BLaER1 treated with 17β-estradiol and CSF1 and Interleukin-3, amounts not matched to agents 10 nM and 100 nM (cell line): ENCODE measurements at regions not wholly inside any gene's neighbourhood (a gene's known extent, or its start where the extent isn't known, plus 50 kb on each side); places are given as distances from the start of the nearest gene placed in this dataset.
A peak's percentile ranks its signal among the peaks of the same experiment; 100 is the strongest.

Source experiments
- H3K27ac ChIP-seq, 11 experiments: shearing (Covaris generic); formaldehyde crosslinking; 2 replicates each; pipeline ENCODE4 v1.8.1; 2022
- H3K27me3 ChIP-seq, 11 experiments: shearing (Covaris generic); formaldehyde crosslinking; 2 replicates each; pipeline ENCODE4 v1.8.1; 2022
- H3K36me3 ChIP-seq, 11 experiments: shearing (Covaris generic); formaldehyde crosslinking; 2 replicates each; pipeline ENCODE4 v1.8.1; 2022
- H3K4me1 ChIP-seq, 10 experiments: shearing (Covaris generic); formaldehyde crosslinking; 2 replicates each; pipeline ENCODE4 v1.8.1; 2022
- H3K4me2 ChIP-seq, 11 experiments: shearing (Covaris generic); formaldehyde crosslinking; 2 replicates each; pipeline ENCODE4 v1.8.1; 2022
- H3K4me3 ChIP-seq, 10 experiments: shearing (Covaris generic); formaldehyde crosslinking; 2 replicates each; pipeline ENCODE4 v1.8.1; 2022
- H3K9ac ChIP-seq, 11 experiments: shearing (Covaris generic); formaldehyde crosslinking; 2 replicates each; pipeline ENCODE4 v1.8.1; 2022
- H3K9me3 ChIP-seq, 11 experiments: shearing (Covaris generic); formaldehyde crosslinking; replicated peaks in 1 of 11; 2 replicates each; pipeline ENCODE4 v1.8.1; 2022
- H4K20me1 ChIP-seq, 11 experiments: shearing (Covaris generic); formaldehyde crosslinking; 2 replicates each; pipeline ENCODE4 v1.8.1; 2022
- Cebpa-rat ChIP-seq, 11 experiments: shearing (Covaris generic); IDR thresholded peaks; 2 replicates each; pipeline ENCODE4 v1.8.1; 2022

DNA sequence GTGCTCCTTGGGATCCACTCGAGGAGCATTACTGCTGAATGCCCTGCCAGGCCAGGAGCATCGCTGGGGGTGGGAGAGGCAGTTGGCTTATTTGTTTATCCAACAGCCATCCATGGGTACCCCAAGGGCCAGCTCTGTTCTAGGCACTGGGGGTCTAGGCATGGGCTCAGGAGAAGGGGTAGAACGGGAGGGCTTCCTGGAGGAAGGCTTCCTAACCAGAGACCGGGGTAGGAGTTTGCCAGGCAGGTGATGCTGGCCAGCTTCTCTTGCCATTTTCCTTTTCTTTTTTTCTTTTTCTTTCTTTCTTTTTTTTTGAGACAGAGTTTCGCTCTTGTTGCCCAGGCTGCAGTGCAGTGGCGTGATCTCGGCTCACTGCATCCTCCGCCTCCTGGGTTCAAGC lies 241.0 kb downstream of the SEC14L1 start:
- Histone ChIP-seq H3K4me2 (peak overlapping the region; percentile 61 to 100 (median 81)), H3K9ac (peak overlapping the region in 5 of 11 experiments; percentile 39 to 67 (median 55); a peak in 6 of 22 replicates), H3K9me3 (no peaks in the 10 kb centered on the region), H3K4me3 (no peak overlapping the region), H4K20me1 (peaks cover 92 to 100% (median 98%) of the 10 kb centered on the region in 11 experiments), H3K36me3 (peaks cover 0 to 45% (median 12%) of the 10 kb centered on the region in 11 experiments; a peak in 14 of 22 replicates), H3K4me1 (peaks cover 89 to 100% (median 98%) of the 10 kb centered on the region in 10 experiments), H3K27me3 (no peaks in the 10 kb centered on the region), H3K27ac (peak overlapping the region in 3 of 11 experiments; percentile 23 to 60 (median 43); a peak in 5 of 22 replicates)
- no peak for TF ChIP-seq Cebpa-rat (IDR thresholded peaks at IDR 0.05)

DNA sequence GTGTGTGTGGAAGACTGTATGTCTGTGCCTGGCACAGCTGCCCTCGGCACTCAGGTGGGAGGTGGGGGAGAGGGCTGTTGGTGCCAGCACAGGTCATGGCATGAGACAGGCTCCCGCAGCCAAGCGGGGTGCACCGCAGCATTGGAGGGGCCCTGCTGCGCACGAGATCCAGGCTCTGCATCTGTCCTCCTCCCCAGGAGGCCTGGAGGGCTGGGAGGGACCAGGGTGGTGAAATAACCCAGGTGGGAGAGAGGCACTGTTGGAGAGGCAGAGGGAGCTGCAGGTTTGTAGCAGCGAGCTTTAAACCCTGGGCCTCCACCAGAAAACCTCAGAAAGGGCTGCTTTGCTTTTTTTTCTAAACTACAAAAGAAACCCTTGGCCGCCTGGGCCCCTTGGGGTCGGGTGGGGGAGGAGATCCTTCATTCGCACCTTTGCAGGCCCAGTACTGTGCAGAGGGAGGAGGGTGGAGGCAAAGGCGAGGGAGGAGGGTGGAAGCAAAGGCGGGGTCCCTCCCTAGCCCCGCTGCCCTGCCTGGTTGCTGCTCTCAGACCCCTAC lies 241.7 kb downstream of the SEC14L1 start:
- Histone ChIP-seq H3K4me2 (peak overlapping the region; percentile 61 to 100 (median 81)), H3K27ac (peak overlapping the region in 5 of 11 experiments; percentile 11 to 60 (median 20); a peak in 8 of 22 replicates), H3K27me3 (no peaks in the 10 kb centered on the region), H3K36me3 (peaks cover 0 to 40% (median 12%) of the 10 kb centered on the region in 11 experiments; a peak in 14 of 22 replicates), H3K9ac (peak overlapping the region in 7 of 11 experiments; percentile 16 to 67 (median 51); a peak in 11 of 22 replicates), H3K9me3 (no peaks in the 10 kb centered on the region), H3K4me1 (peaks cover 89 to 100% (median 98%) of the 10 kb centered on the region in 10 experiments), H3K4me3 (peak overlapping the region in 2 of 10 experiments; percentile 29 to 46; a peak in 1 of 20 replicates), H4K20me1 (peaks cover 92 to 100% (median 98%) of the 10 kb centered on the region in 11 experiments)
- TF ChIP-seq Cebpa-rat (IDR thresholded peaks at IDR 0.05), result no peak

DNA sequence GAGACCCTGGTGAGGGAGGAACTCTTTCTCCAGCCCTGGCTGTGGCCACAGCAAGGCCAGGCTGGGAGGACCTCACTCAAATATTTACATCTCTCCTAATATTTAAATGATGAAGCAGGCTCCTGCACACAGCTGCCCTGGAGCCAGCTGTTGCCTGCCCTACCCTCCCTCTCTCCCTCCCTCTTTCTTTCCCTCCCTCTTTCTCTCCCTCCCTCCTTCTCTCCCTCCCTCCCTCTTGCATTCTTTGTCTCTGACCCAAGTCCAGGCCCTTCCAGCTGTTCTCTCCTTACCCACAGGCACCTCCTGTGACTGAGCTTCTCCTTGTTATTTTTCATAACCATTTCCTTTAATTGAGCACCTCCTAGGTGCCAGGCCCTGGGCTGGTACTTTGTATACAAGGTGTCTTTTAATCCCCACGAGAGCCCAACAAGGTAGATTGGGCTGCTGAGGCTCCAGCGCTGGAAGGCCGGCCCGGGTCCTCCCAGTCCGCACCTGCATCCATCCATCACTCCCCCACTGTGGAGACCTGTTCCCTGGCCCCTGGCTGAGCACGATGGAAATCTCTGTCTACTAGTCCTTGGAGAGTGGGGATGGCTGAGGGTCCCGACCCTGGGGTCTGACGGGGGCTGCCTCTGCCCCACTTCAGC lies 242.3 kb downstream of the SEC14L1 start:
- H3K27ac ChIP-seq, result peak overlapping the region in 5 of 11 experiments; percentile 11 to 60 (median 20); a peak in 7 of 22 replicates
- no peaks in the 10 kb centered on the region for H3K27me3 ChIP-seq
- H3K36me3 ChIP-seq, result peaks cover 0 to 35% (median 12%) of the 10 kb centered on the region in 11 experiments; a peak in 14 of 22 replicates
- TF ChIP-seq Cebpa-rat (IDR thresholded peaks at IDR 0.05), result no peak
- no peak overlapping the region for H3K4me3 ChIP-seq
- peaks cover 87 to 98% (median 94%) of the 10 kb centered on the region in 11 experiments for H4K20me1 ChIP-seq
- H3K4me1 ChIP-seq, result peaks cover 88 to 100% (median 98%) of the 10 kb centered on the region in 10 experiments
- peak overlapping the region; percentile 61 to 100 (median 81) for H3K4me2 ChIP-seq
- peak overlapping the region in 7 of 11 experiments; percentile 16 to 67 (median 51); a peak in 11 of 22 replicates for H3K9ac ChIP-seq
- H3K9me3 ChIP-seq, result no peaks in the 10 kb centered on the region

DNA sequence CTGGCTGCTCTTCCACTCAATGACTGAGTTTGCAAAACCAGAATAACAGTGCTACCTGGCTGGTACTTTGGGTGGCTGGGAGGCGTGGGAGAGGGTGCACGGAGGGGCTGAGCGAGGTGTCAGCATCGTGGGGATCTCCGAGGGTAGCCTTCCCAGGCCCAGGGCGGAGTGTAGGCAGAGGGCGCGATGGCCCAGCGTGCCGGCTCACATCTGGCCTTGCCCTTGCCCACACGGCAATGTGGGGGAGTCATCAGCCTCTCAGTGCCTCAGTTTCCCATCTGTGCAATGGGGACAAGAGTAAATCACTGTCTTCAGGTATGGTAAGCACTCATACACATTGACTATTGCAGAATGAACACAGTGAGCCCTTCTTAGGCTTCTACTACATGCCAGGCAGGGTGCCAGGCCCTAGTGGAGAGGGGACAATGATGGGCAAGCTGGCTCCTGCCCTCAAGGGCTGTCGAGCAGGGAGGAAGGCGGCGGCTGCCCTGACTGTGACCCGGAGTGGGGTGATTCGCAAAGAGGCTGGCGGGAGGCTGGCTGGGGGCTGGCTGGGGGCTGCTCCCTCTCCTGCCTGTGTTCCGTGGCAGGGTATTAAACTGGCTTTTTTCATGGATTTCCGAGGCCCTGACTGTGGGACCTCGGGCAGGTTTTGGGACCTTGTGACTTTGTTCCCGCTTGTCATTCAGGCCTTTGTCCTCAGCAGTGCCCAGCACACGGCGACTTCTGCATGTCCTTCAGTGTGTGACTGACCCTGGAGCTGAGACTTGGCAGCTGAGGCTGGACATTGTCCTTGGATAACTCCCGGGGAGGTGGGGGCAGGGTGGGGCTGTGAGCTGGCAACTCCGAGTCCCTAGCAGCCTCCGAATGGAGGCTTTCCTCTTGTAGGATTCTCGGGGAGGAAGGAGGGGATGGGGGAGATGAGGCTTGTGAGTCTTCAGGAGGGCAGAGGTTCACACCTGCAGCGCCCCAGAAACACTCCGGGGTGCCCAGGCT lies 243.1 kb downstream of the SEC14L1 start:
- Histone ChIP-seq H4K20me1 (peaks cover 83 to 98% (median 92%) of the 10 kb centered on the region in 11 experiments), H3K4me1 (peaks cover 88 to 100% (median 98%) of the 10 kb centered on the region in 10 experiments), H3K36me3 (peaks cover 0 to 33% (median 10%) of the 10 kb centered on the region in 11 experiments; a peak in 14 of 22 replicates), H3K9ac (peak overlapping the region in 1 of 11 experiments; percentile 9; a peak in 1 of 22 replicates), H3K27me3 (no peaks in the 10 kb centered on the region), H3K4me3 (no peak overlapping the region), H3K27ac (peak overlapping the region in 1 of 11 experiments; percentile 18; a peak in 1 of 22 replicates), H3K4me2 (peak overlapping the region in 8 of 11 experiments; percentile 5 to 100 (median 58); a peak in 11 of 22 replicates), H3K9me3 (no peaks in the 10 kb centered on the region)
- TF ChIP-seq Cebpa-rat (IDR thresholded peaks at IDR 0.05), result no peak

DNA sequence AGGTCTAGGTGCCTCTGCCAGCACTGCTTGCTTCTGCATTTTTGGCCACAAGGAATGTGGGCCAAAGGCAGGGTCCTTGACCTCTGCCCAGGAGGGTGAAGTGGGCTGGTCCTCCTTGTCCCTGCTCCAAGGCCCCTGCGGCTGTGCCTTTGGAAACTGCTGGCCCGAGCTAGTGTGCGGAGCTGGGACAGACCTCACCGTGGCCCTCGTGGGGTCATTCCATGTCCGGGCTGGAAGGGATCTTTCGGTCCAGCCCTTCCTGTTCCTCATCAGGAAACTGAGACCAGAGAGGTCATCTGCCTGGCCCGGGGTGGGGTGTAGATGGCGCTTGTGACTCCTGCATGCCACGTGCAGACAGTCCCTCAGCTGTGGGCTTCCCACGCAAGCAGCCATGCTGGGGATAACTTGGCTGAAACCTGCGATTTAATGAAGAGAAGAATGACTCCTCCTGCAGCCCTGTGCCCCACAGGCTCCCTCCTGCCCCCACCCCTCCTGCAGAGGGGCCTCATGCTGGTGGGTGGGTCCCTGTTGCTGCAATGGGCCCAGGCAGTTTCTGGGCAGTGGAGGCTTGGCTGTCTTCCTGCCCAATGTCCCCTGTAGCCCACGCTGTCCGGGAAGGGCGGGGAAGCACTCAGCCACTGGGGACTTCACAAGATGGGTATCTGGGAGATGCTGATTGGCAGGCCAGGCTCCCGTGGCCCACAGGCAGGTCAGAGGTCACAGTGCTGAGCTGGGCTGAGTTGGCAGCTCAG lies 245.2 kb downstream of the SEC14L1 start:
- peaks cover 0 to 27% (median 11%) of the 10 kb centered on the region in 11 experiments; a peak in 14 of 22 replicates for H3K36me3 ChIP-seq
- no peak for TF ChIP-seq Cebpa-rat (IDR thresholded peaks at IDR 0.05)
- H3K9me3 ChIP-seq, result no peaks in the 10 kb centered on the region
- no peaks in the 10 kb centered on the region for H3K27me3 ChIP-seq
- no peak overlapping the region for H3K4me3 ChIP-seq
- H3K4me2 ChIP-seq, result peak overlapping the region; percentile 91 to 100 (median 97)
- peak overlapping the region in 9 of 11 experiments; percentile 6 to 64 (median 45); a peak in 14 of 22 replicates for H3K27ac ChIP-seq
- peaks cover 83 to 99% (median 96%) of the 10 kb centered on the region in 10 experiments for H3K4me1 ChIP-seq
- H3K9ac ChIP-seq, result peak overlapping the region; percentile 23 to 82 (median 51); a peak in 19 of 22 replicates
- peaks cover 64 to 82% (median 75%) of the 10 kb centered on the region in 11 experiments for H4K20me1 ChIP-seq

DNA sequence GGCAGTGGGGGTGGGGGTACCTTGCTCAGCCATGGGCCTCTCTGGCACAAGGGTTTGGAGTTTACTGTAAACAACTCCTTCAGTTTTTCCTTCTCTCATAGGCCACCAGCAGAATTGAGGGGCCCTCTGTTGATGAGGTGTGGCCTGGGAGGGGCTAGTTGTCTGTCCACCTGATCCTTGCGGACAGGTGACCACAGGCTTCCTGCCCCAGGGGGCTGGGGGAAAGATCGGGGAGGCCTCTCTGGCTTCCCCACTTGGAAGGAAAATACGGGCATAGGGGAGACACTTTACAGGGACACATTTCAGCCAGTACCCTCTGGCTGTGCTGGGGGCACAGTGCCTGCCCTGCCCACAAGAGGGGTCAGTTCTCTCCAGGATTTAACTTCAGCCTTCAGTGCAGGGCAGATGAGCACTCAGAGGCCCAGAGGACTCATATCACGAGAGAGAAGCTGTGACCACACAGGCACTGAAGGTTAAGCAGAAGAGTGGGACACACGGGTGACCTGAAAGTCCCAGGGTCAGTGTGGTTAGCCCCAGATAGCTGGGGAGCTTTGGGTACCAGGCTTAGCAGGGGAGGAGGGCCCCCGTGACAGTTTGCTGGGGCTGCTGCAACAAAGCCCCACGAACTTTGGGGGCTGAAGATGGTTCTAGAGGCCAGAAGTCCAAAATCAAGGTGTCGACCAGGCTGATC lies 245.9 kb downstream of the SEC14L1 start:
- TF ChIP-seq Cebpa-rat (IDR thresholded peaks at IDR 0.05), result no peak
- Histone ChIP-seq H4K20me1 (peaks cover 57 to 81% (median 68%) of the 10 kb centered on the region in 11 experiments), H3K4me3 (no peak overlapping the region), H3K27ac (peak overlapping the region in 10 of 11 experiments; percentile 6 to 64 (median 42); a peak in 17 of 22 replicates), H3K4me2 (peak overlapping the region; percentile 91 to 100 (median 97)), H3K9ac (peak overlapping the region; percentile 23 to 82 (median 51); a peak in 20 of 22 replicates), H3K27me3 (no peaks in the 10 kb centered on the region), H3K4me1 (peaks cover 83 to 99% (median 96%) of the 10 kb centered on the region in 10 experiments), H3K36me3 (peaks cover 0 to 27% (median 15%) of the 10 kb centered on the region in 11 experiments; a peak in 14 of 22 replicates), H3K9me3 (no peaks in the 10 kb centered on the region)

DNA sequence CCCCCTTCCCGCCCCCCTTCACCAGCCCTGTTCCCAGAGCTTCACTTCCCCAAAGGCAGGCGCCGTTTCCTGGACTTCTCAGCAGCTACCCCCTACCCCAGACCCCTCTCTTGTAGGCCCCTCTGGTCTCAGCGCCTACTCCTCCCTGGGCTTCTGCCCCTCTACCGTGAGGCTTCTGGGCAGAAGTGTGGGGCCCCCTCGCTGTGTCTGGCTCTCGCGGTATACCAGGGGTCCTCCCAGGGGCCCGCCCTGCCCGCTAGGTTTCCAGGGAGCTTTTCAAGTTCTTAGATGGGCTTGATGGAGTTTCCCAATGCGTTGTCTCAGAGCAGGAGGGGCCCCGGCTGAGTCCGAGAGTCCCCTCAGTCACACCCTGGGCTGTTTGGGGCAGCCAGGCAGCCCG lies 247.1 kb downstream of the SEC14L1 start:
- H3K27ac ChIP-seq, result peak overlapping the region; percentile 57 to 91 (median 85); a peak in 20 of 22 replicates
- H3K9ac ChIP-seq, result peak overlapping the region; percentile 67 to 84 (median 79); a peak in 21 of 22 replicates
- no peaks in the 10 kb centered on the region for H3K9me3 ChIP-seq
- peaks cover 83 to 99% (median 96%) of the 10 kb centered on the region in 10 experiments for H3K4me1 ChIP-seq
- H3K4me2 ChIP-seq, result peak overlapping the region; percentile 91 to 100 (median 97)
- peaks cover 46 to 81% (median 60%) of the 10 kb centered on the region in 11 experiments for H4K20me1 ChIP-seq
- H3K27me3 ChIP-seq, result no peaks in the 10 kb centered on the region
- H3K4me3 ChIP-seq, result peak overlapping the region in 9 of 10 experiments; percentile 7 to 66 (median 53); a peak in 14 of 20 replicates
- H3K36me3 ChIP-seq, result peaks cover 0 to 27% (median 15%) of the 10 kb centered on the region in 11 experiments; a peak in 14 of 22 replicates
- no peak for TF ChIP-seq Cebpa-rat (IDR thresholded peaks at IDR 0.05)
